ENCODE measurements at regions not wholly inside any gene's neighbourhood (a gene's known extent, or its start where the extent isn't known, plus 50 kb on each side); places are given as distances from the start of the nearest gene placed in this dataset.

- ATAC-seq (ENCODE audit: low FRiP score) (no peak), DNase-seq (ENCODE audit: low spot score) (no peak)
- TF ChIP-seq CTCF (IDR thresholded peaks at IDR 0.05): no peak
These were observed 423.4 kb downstream of the CD83 start for GRCh38 chr6:14540810-14541540.

GRCh38 chr6:14542670-14543366 is 425.2 kb downstream of the CD83 start:
- TF ChIP-seq CTCF (IDR thresholded peaks at IDR 0.05): no peak

GRCh38 chr6:14543971-14544585 is 426.5 kb downstream of the CD83 start:
- TF ChIP-seq CTCF (IDR thresholded peaks at IDR 0.05): no peak
- ATAC-seq (ENCODE audit: low FRiP score) (no peak), DNase-seq (ENCODE audit: low spot score) (no peak)

More at GRCh38 chr6:14542670-14543366, 425.2 kb downstream of the CD83 start:
- no peak for DNase-seq (ENCODE audit: low spot score)
- ATAC-seq (ENCODE audit: low FRiP score): no peak

GRCh38 chr6:14544666-14545065 is 427.1 kb downstream of the CD83 start:
- DNase-seq (ENCODE audit: low spot score) (no peak), ATAC-seq (ENCODE audit: low FRiP score) (no peak)
- TF ChIP-seq CTCF (IDR thresholded peaks at IDR 0.05): no peak

- DNase-seq (ENCODE audit: low spot score) (no peak), ATAC-seq (ENCODE audit: low FRiP score) (no peak)
- TF ChIP-seq CTCF (IDR thresholded peaks at IDR 0.05): no peak
These were observed 427.9 kb downstream of the CD83 start for GRCh38 chr6:14545496-14545895.

- no peak for TF ChIP-seq CTCF (IDR thresholded peaks at IDR 0.05)
- ATAC-seq (ENCODE audit: low FRiP score): no peak
- DNase-seq (ENCODE audit: low spot score): no peak
These were observed 428.5 kb downstream of the CD83 start for GRCh38 chr6:14546036-14546435.

Measured in omental fat pad (tissue), 3 donors.